ENCODE measurements at regions not wholly inside any gene's neighbourhood (a gene's known extent, or its start where the extent isn't known, plus 50 kb on each side); places are given as distances from the start of the nearest gene placed in this dataset.
A peak's percentile ranks its signal among the peaks of the same experiment; 100 is the strongest.

- peak; percentile 74 for DNase-seq
These were observed 507.0 kb downstream of the TAF11L14 start for GRCh38 chr5:18141222-18141621.

GRCh38 chr5:18142831-18143230 is 508.6 kb downstream of the TAF11L14 start:
- DNase-seq: no peak

GRCh38 chr5:18152671-18153070 is 518.4 kb downstream of the TAF11L14 start:
- peak; percentile 63 for DNase-seq

- no peak for DNase-seq
These were observed 523.9 kb downstream of the TAF11L14 start for GRCh38 chr5:18158166-18158565.

GRCh38 chr5:18159331-18159730 is 525.1 kb downstream of the TAF11L14 start:
- no peak for DNase-seq

GRCh38 chr5:18171684-18172083 is 537.4 kb downstream of the TAF11L14 start:
- no peak for DNase-seq

GRCh38 chr5:18179579-18179978 is 545.3 kb downstream of the TAF11L14 start:
- no peak for DNase-seq

GRCh38 chr5:18181575-18181974 is 547.3 kb downstream of the TAF11L14 start:
- DNase-seq: no peak

GRCh38 chr5:18195910-18196309 is 561.6 kb downstream of the TAF11L14 start:
- DNase-seq: no peak

GRCh38 chr5:18197734-18198133 is 563.5 kb downstream of the TAF11L14 start:
- DNase-seq: no peak

- DNase-seq: no peak
These were observed 567.9 kb downstream of the TAF11L14 start for GRCh38 chr5:18202164-18202563.

GRCh38 chr5:18203296-18203695 is 569.0 kb downstream of the TAF11L14 start:
- no peak for DNase-seq

- DNase-seq: no peak
These were observed 579.4 kb downstream of the TAF11L14 start for GRCh38 chr5:18213666-18214065.

- DNase-seq: no peak
These were observed 581.8 kb downstream of the TAF11L14 start for GRCh38 chr5:18216016-18216415.

GRCh38 chr5:18216729-18217128 is 582.5 kb downstream of the TAF11L14 start:
- DNase-seq: no peak

GRCh38 chr5:18219241-18219640 is 585.0 kb downstream of the TAF11L14 start:
- no peak for DNase-seq

- DNase-seq: no peak
These were observed 586.4 kb downstream of the TAF11L14 start for GRCh38 chr5:18220631-18221030.

GRCh38 chr5:18236386-18236785 is 602.1 kb downstream of the TAF11L14 start:
- DNase-seq: no peak

- no peak for DNase-seq
These were observed 604.1 kb downstream of the TAF11L14 start for GRCh38 chr5:18238321-18238720.

- no peak for DNase-seq
These were observed 606.7 kb downstream of the TAF11L14 start for GRCh38 chr5:18240971-18241370.

GRCh38 chr5:18243846-18244245 is 609.6 kb downstream of the TAF11L14 start:
- no peak for DNase-seq

- no peak for DNase-seq
These were observed 610.0 kb downstream of the TAF11L14 start for GRCh38 chr5:18244309-18244708.

GRCh38 chr5:18252559-18252958 is 618.3 kb downstream of the TAF11L14 start:
- DNase-seq: no peak

GRCh38 chr5:18264126-18264882 is 630.0 kb downstream of the TAF11L14 start:
- no peak for DNase-seq
